ENCODE measurements at regions not wholly inside any gene's neighbourhood (a gene's known extent, or its start where the extent isn't known, plus 50 kb on each side); places are given as distances from the start of the nearest gene placed in this dataset.

- Histone ChIP-seq H3K9me3 (ENCODE audit: control insufficient read depth in 4 of 4, low read length in 3 of 4) (no peaks in the 10 kb centered on the region), H3K27ac (ENCODE audit: low read depth in 1 of 2, low read length in 2 of 2) (no peak overlapping the region), H3K9ac (ENCODE audit: low read depth in 1 of 2, low read length in 2 of 2) (no peak overlapping the region), H3K4me3 (ENCODE audit: low read depth in 1 of 3, low read length in 3 of 3) (no peak overlapping the region), H3K4me1 (ENCODE audit: control insufficient read depth in 4 of 4, insufficient read depth in 4 of 4, low read length in 3 of 4) (no peaks in the 10 kb centered on the region), H3K27me3 (ENCODE audit: control insufficient read depth in 4 of 4, insufficient read depth in 4 of 4, low read length in 3 of 4) (peaks cover 0 to 8% (median 0%) of the 10 kb centered on the region in 4 donors), H3K36me3 (ENCODE audit: control insufficient read depth in 4 of 4, insufficient read depth in 3 of 4, low read depth in 1 of 4, low read length in 3 of 4) (no peaks in the 10 kb centered on the region)
- WGBS: 80% methylated on average over 10 of the region's 10 CpGs
- no peak for DNase-seq (ENCODE audit: low spot score)
- TF ChIP-seq, protein P1, sequence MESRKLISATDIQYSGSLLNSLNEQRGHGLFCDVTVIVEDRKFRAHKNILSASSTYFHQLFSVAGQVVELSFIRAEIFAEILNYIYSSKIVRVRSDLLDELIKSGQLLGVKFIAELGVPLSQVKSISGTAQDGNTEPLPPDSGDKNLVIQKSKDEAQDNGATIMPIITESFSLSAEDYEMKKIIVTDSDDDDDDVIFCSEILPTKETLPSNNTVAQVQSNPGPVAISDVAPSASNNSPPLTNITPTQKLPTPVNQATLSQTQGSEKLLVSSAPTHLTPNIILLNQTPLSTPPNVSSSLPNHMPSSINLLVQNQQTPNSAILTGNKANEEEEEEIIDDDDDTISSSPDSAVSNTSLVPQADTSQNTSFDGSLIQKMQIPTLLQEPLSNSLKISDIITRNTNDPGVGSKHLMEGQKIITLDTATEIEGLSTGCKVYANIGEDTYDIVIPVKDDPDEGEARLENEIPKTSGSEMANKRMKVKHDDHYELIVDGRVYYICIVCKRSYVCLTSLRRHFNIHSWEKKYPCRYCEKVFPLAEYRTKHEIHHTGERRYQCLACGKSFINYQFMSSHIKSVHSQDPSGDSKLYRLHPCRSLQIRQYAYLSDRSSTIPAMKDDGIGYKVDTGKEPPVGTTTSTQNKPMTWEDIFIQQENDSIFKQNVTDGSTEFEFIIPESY (IDR thresholded peaks at IDR 0.05): no peak
- TF ChIP-seq, protein P2, sequence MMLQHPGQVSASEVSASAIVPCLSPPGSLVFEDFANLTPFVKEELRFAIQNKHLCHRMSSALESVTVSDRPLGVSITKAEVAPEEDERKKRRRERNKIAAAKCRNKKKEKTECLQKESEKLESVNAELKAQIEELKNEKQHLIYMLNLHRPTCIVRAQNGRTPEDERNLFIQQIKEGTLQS (IDR thresholded peaks at IDR 0.05): no peak
- TF ChIP-seq RXRA (IDR thresholded peaks at IDR 0.05) (no peak), TAF1 (conservative IDR thresholded peaks at IDR 0.05) (no peak), GABPA (IDR thresholded peaks at IDR 0.05 in 1 of 2, conservative IDR thresholded peaks at IDR 0.05 in 1 of 2) (no peak), FOXA2 (IDR thresholded peaks at IDR 0.05) (no peak), NR2F2 (IDR thresholded peaks at IDR 0.05) (no peak), RAD21 (IDR thresholded peaks at IDR 0.05) (no peak), SP1 (IDR thresholded peaks at IDR 0.05) (no peak), EGR1 (IDR thresholded peaks at IDR 0.05; ENCODE audit: low read depth in 2 of 2) (no peak)
- TF ChIP-seq, protein P3, sequence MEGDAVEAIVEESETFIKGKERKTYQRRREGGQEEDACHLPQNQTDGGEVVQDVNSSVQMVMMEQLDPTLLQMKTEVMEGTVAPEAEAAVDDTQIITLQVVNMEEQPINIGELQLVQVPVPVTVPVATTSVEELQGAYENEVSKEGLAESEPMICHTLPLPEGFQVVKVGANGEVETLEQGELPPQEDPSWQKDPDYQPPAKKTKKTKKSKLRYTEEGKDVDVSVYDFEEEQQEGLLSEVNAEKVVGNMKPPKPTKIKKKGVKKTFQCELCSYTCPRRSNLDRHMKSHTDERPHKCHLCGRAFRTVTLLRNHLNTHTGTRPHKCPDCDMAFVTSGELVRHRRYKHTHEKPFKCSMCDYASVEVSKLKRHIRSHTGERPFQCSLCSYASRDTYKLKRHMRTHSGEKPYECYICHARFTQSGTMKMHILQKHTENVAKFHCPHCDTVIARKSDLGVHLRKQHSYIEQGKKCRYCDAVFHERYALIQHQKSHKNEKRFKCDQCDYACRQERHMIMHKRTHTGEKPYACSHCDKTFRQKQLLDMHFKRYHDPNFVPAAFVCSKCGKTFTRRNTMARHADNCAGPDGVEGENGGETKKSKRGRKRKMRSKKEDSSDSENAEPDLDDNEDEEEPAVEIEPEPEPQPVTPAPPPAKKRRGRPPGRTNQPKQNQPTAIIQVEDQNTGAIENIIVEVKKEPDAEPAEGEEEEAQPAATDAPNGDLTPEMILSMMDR (IDR thresholded peaks at IDR 0.05; ENCODE audit: low read depth, low read length, missing input control): no peak
These were observed 322.3 kb upstream of the TSHZ3 start for GRCh38 chr19:31671411-31672035.

- WGBS: 61% methylated on average over 11 of the region's 11 CpGs
- H3K9me3 ChIP-seq (ENCODE audit: control insufficient read depth in 4 of 4, low read length in 3 of 4): no peaks in the 10 kb centered on the region
- DNase-seq (ENCODE audit: low spot score): no peak
- no peak overlapping the region for H3K9ac ChIP-seq (ENCODE audit: low read depth in 1 of 2, low read length in 2 of 2)
- peaks cover 0 to 5% (median 0%) of the 10 kb centered on the region in 4 donors for H3K27me3 ChIP-seq (ENCODE audit: control insufficient read depth in 4 of 4, insufficient read depth in 4 of 4, low read length in 3 of 4)
- H3K36me3 ChIP-seq (ENCODE audit: control insufficient read depth in 4 of 4, insufficient read depth in 3 of 4, low read depth in 1 of 4, low read length in 3 of 4): no peaks in the 10 kb centered on the region
- no peaks in the 10 kb centered on the region for H3K4me1 ChIP-seq (ENCODE audit: control insufficient read depth in 4 of 4, insufficient read depth in 4 of 4, low read length in 3 of 4)
- no peak for TF ChIP-seq HNF4A (conservative IDR thresholded peaks at IDR 0.05)
- TF ChIP-seq, protein P3 (IDR thresholded peaks at IDR 0.05; ENCODE audit: low read depth, low read length, missing input control): no peak
- no peak for TF ChIP-seq REST (IDR thresholded peaks at IDR 0.05)
- TF ChIP-seq TAF1 (conservative IDR thresholded peaks at IDR 0.05): no peak
- H3K4me3 ChIP-seq (ENCODE audit: low read depth in 1 of 3, low read length in 3 of 3): no peak overlapping the region
- no peak overlapping the region for H3K27ac ChIP-seq (ENCODE audit: low read depth in 1 of 2, low read length in 2 of 2)
These were observed 325.4 kb upstream of the TSHZ3 start for GRCh38 chr19:31674503-31675192.
